HCT116 (cell line): ENCODE measurements at regions not wholly inside any gene's neighbourhood (a gene's known extent, or its start where the extent isn't known, plus 50 kb on each side); places are given as distances from the start of the nearest gene placed in this dataset.

Experiments
- ATAC-seq: fragments of 200-7000 bp; cut with Tn5 transposase; 2 replicates; pipeline ENCODE4 v1.9.1; 2020; ENCODE audit warnings: mild to moderate bottlenecking, moderate library complexity
- BruUV-seq: library from RNA; stranded (reverse); fragments of 400-500 nt; replicated peaks from 2 replicates; lab custom pipeline; 2021; lab: Mats Ljungman, UMichigan
- CTCF ChIA-PET: fragments of 300-600 bp; sonication (Branson Sonifier 250); formaldehyde crosslinking; loops from one replicate; lab custom pipeline; 2021; ENCODE audit warnings: antibody characterized with exemption; lab: Charles Lee
- POLR2A ChIA-PET: fragments of 300-600, 350-600 bp; sonication (Branson Sonifier 250); formaldehyde crosslinking; loops from one replicate; lab custom pipeline; 2021; ENCODE audit warnings: antibody characterized with exemption; lab: Charles Lee
- RAD21 ChIA-PET, 2 experiments: fragments of 300-600 bp; sonication (Branson Sonifier 250); formaldehyde crosslinking; loops; one replicate each; lab custom pipeline; 2023; ENCODE audit warnings: low total read pairs in 2 of 2; ENCODE audit not compliant: uncharacterized antibody in 2 of 2, unreplicated experiment in 2 of 2, low non-redundant PET in 1 of 2; lab: Charles Lee
- DNase-seq: peaks from one replicate; pipeline ENCODE4 v3.0.0-alpha.2; 2010; ENCODE audit warnings: low read depth, low spot score
- H2AFZ ChIP-seq: fragments of 200-600 bp; shearing (Covaris generic), sonication (generic); 2 replicates; pipeline ENCODE4 v1.6.1; 2017; ENCODE audit warnings: low read depth, mixed run types, mixed read lengths, antibody characterized with exemption, low read length; ENCODE audit not compliant: poor library complexity, severe bottlenecking
- H3K27ac ChIP-seq: 2 replicates; pipeline ENCODE4 v1.5.1; 2012; ENCODE audit warnings: low read depth, low read length
- H3K27me3 ChIP-seq: fragments of 200-600 bp; sonication (generic); 2 replicates; pipeline ENCODE4 v1.6.1; 2016; ENCODE audit warnings: mixed run types, low read length, mixed read lengths; ENCODE audit not compliant: insufficient read depth
- H3K36me3 ChIP-seq, 2 experiments: fragments of 200-500 bp in 1 of 2; fragments of 200-600 bp in 1 of 2; sonication (Bioruptor generic) in 1 of 2; sonication (generic) in 1 of 2; 2 replicates each; pipeline versions ENCODE4 v1.5.1 to v1.6.1; 2014 to 2016; ENCODE audit warnings: low read length in 2 of 2, inconsistent platforms in 1 of 2, mixed read lengths in 1 of 2, mixed run types in 1 of 2; ENCODE audit not compliant: insufficient read depth in 2 of 2, control insufficient read depth in 1 of 2
- H3K4me1 ChIP-seq, 2 experiments: fragments of 200-600 bp in 1 of 2; sonication (generic) in 1 of 2; 2 replicates each; pipeline versions ENCODE4 v1.5.1 to v1.6.1; 2012 to 2017; ENCODE audit warnings: low read length in 2 of 2, inconsistent platforms in 1 of 2, mild to moderate bottlenecking in 1 of 2, mixed read lengths in 1 of 2, mixed run types in 1 of 2, moderate library complexity in 1 of 2; ENCODE audit not compliant: insufficient read depth in 2 of 2, control insufficient read depth in 1 of 2
- H3K4me2 ChIP-seq: fragments of 200-600 bp; sonication (generic); 2 replicates; pipeline ENCODE4 v1.6.1; 2017; ENCODE audit warnings: mixed run types, low read length, mixed read lengths
- H3K4me3 ChIP-seq, 2 experiments: fragments of 200-600 bp in 1 of 2; sonication (generic) in 1 of 2; replicated peaks in 1 of 2; 2 replicates each; pipeline ENCODE4 v1.5.1; 2011 to 2016; ENCODE audit warnings: low read length in 2 of 2, control low read depth in 1 of 2, low read depth in 1 of 2, mild to moderate bottlenecking in 1 of 2, mixed read lengths in 1 of 2, mixed run types in 1 of 2
- H3K79me2 ChIP-seq: fragments of 200-600 bp; sonication (generic); 2 replicates; pipeline ENCODE4 v1.6.1; 2017; ENCODE audit warnings: mild to moderate bottlenecking, mixed run types, low read length, moderate library complexity, mixed read lengths; ENCODE audit not compliant: insufficient read depth
- H3K9ac ChIP-seq: fragments of 200-600 bp; sonication (generic); 2 replicates; pipeline ENCODE4 v1.6.1; 2016; ENCODE audit warnings: low read length, mixed read lengths
- H3K9me2 ChIP-seq: fragments of 200-600 bp; sonication (generic), shearing (Covaris generic); 2 replicates; pipeline ENCODE4 v1.6.1; 2017; ENCODE audit warnings: mixed run types, mild to moderate bottlenecking, moderate library complexity; ENCODE audit not compliant: insufficient read depth
- H3K9me3 ChIP-seq, 2 experiments: fragments of 200-500 bp in 1 of 2; fragments of 200-600 bp in 1 of 2; sonication (Bioruptor generic) in 1 of 2; sonication (generic) in 1 of 2; 2 replicates each; pipeline ENCODE4 v1.6.1; 2014 to 2017; ENCODE audit warnings: low read length in 2 of 2, mixed read lengths in 2 of 2, inconsistent platforms in 1 of 2, low read depth in 1 of 2, mild to moderate bottlenecking in 1 of 2, mixed run types in 1 of 2, moderate library complexity in 1 of 2; ENCODE audit not compliant: control insufficient read depth in 1 of 2, insufficient read depth in 1 of 2
- H4K20me1 ChIP-seq: fragments of 200-600 bp; sonication (generic), shearing (Covaris generic); 2 replicates; pipeline ENCODE4 v1.6.1; 2017; ENCODE audit warnings: mixed run types, mild to moderate bottlenecking, moderate library complexity; ENCODE audit not compliant: insufficient read depth
- EGR1 ChIP-seq: IDR thresholded peaks from 2 replicates; pipeline ENCODE4 v1.6.1; 2012; ENCODE audit warnings: low read depth
- ELF1 ChIP-seq: IDR thresholded peaks from 2 replicates; pipeline ENCODE4 v1.6.1; 2012; ENCODE audit warnings: low read depth, borderline replicate concordance
- POLR2A ChIP-seq: IDR thresholded peaks from 2 replicates; pipeline ENCODE4 v1.7.0; 2011; ENCODE audit warnings: borderline replicate concordance; ENCODE audit not compliant: insufficient read depth, insufficient read length; ENCODE audit errors: extremely low read depth
- REST ChIP-seq: IDR thresholded peaks from 2 replicates; pipeline ENCODE4 v1.6.1; 2012; ENCODE audit warnings: low read depth
- SRF ChIP-seq: IDR thresholded peaks from 2 replicates; pipeline ENCODE4 v1.6.1; 2012; ENCODE audit warnings: low read depth
- intact Hi-C: fragments of 100-400 bp; cut with micrococcal nuclease; formaldehyde crosslinking; loops from 2 replicates; pipeline ENCODE4 v1.10.0; 2022
- TF ChIP-seq, protein P1 (sequence below): IDR thresholded peaks from 2 replicates; pipeline ENCODE4 v1.6.1; 2012

DNA sequence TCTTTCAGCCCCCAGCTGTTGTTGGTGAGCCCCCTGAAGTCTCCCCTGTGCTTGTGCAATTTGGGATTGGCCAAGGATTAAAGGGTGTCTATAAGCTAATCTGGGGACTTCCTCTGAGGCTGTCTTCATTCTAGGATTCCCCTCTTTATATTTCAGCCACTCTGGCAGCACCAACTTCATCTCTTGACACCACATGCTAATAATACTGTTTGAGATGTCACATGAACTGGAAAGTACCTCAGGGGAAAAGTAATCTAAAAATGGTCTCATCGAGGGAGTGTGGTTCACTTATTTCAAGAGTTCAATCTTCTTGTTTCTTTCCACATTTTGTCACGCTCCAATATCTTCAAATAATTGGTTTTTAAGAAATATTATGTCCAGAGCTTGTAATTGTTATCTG is 279.2 kb upstream of the TMC3 start:
- no peak overlapping the region for H3K4me3 ChIP-seq
- TF ChIP-seq ELF1 (no peak), POLR2A (no peak), REST (no peak), SRF (no peak)
- TF ChIP-seq, all 23 proteins: peak for 0
- Histone ChIP-seq H3K9ac (no peak overlapping the region), H3K9me3 (no peaks in the 10 kb centered on the region), H4K20me1 (no peaks in the 10 kb centered on the region), H2AFZ (no peak overlapping the region), H3K27me3 (no peaks in the 10 kb centered on the region; the same call in 1 of the 2 replicates), H3K9me2 (no peaks in the 10 kb centered on the region), H3K79me2 (no peaks in the 10 kb centered on the region), H3K4me1 (no peaks in the 10 kb centered on the region), H3K27ac (no peak overlapping the region), H3K36me3 (no peaks in the 10 kb centered on the region; a peak in 1 of 4 replicates), H3K4me2 (no peak overlapping the region)
- no TSS peak for BruUV-seq
- ChIA-PET RAD21 (no interaction called here), POLR2A (no interaction called here), CTCF (no interaction called here)
- DNase-seq (no peak), ATAC-seq (no peak)
- intact Hi-C loops: no loop called here

- intact Hi-C loops: no loop called here
- POLR2A ChIA-PET: no interaction called here
- no TSS peak for BruUV-seq
Measured at GRCh38 chr15:81645470-81645869, 271.5 kb upstream of the TMC3 start.

More at GRCh38 chr15:81645470-81645869, 271.5 kb upstream of the TMC3 start:
- Histone ChIP-seq H3K4me1 (no peaks in the 10 kb centered on the region), H3K79me2 (no peaks in the 10 kb centered on the region), H3K9me3 (no peaks in the 10 kb centered on the region), H2AFZ (no peak overlapping the region), H3K27ac (no peak overlapping the region), H3K36me3 (no peaks in the 10 kb centered on the region; a peak in 1 of 4 replicates), H4K20me1 (no peaks in the 10 kb centered on the region), H3K27me3 (no peaks in the 10 kb centered on the region; the same call in 1 of the 2 replicates), H3K4me3 (no peak overlapping the region), H3K4me2 (no peak overlapping the region), H3K9ac (no peak overlapping the region), H3K9me2 (no peaks in the 10 kb centered on the region)
- DNase-seq (no peak), ATAC-seq (no peak)
- RAD21 ChIA-PET: no interaction called here
- no peak for TF ChIP-seq EGR1
- TF ChIP-seq, protein P1, sequence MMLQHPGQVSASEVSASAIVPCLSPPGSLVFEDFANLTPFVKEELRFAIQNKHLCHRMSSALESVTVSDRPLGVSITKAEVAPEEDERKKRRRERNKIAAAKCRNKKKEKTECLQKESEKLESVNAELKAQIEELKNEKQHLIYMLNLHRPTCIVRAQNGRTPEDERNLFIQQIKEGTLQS: no peak
- CTCF ChIA-PET: no interaction called here
